Activated B cell treated with CpG ODN at 0.5 μM for 24 hours (primary cell): ENCODE measurements at regions not wholly inside any gene's neighbourhood (a gene's known extent, or its start where the extent isn't known, plus 50 kb on each side); places are given as distances from the start of the nearest gene placed in this dataset.

ENCODE experiments used
- ATAC-seq: fragments of 200-7000 bp; cut with Tn5 transposase; one replicate; pipeline ENCODE4 v1.10.0; 2021; ENCODE audit warnings: low read depth, mild to moderate bottlenecking, moderate library complexity
- CTCF ChIA-PET: fragments of 350-600 bp; sonication (Branson Sonifier 250); formaldehyde crosslinking; loops from one replicate; lab custom pipeline; 2021; ENCODE audit warnings: antibody characterized with exemption; lab: Charles Lee
- POLR2A ChIA-PET: fragments of 350-600 bp; sonication (Branson Sonifier 250); formaldehyde crosslinking; loops from one replicate; lab custom pipeline; 2021; ENCODE audit warnings: antibody characterized with exemption; lab: Charles Lee
- DNase-seq: peaks from one replicate; pipeline ENCODE4 v3.0.0; 2022
- H3K27ac Mint-ChIP-seq: one replicate; pipeline ENCODE4 v1.8.0; 2020; ENCODE audit warnings: mixed read lengths
- H3K27me3 Mint-ChIP-seq: one replicate; pipeline ENCODE4 v1.8.0; 2021; ENCODE audit warnings: mixed read lengths
- H3K36me3 Mint-ChIP-seq: one replicate; pipeline ENCODE4 v1.8.0; 2021; ENCODE audit warnings: low read depth, mixed read lengths
- H3K4me1 Mint-ChIP-seq: one replicate; pipeline ENCODE4 v1.8.0; 2021; ENCODE audit warnings: mixed read lengths
- H3K4me3 Mint-ChIP-seq: one replicate; pipeline ENCODE4 v1.8.0; 2020; ENCODE audit warnings: mild to moderate bottlenecking, mixed read lengths
- H3K9me3 Mint-ChIP-seq: one replicate; pipeline ENCODE4 v1.8.0; 2020; ENCODE audit warnings: mixed read lengths
- CTCF ChIP-seq: fragments of 200-600 bp; IDR thresholded peaks from one replicate; pipeline ENCODE4 v1.8.0; 2022; ENCODE audit warnings: antibody characterized with exemption, mild to moderate bottlenecking
- intact Hi-C: fragments of 100-400 bp; cut with micrococcal nuclease; formaldehyde crosslinking; loops from one replicate; pipeline ENCODE4 v1.15.1; 2024

- CTCF ChIA-PET, result no interaction called here
- Mint-ChIP-seq H3K9me3 (peaks cover 3% of the 10 kb centered on the region), H3K4me3 (no peak overlapping the region), H3K4me1 (no peaks in the 10 kb centered on the region), H3K36me3 (no peaks in the 10 kb centered on the region), H3K27ac (no peak overlapping the region), H3K27me3 (peaks cover 13% of the 10 kb centered on the region)
- POLR2A ChIA-PET, result no interaction called here
- no peak for TF ChIP-seq CTCF
- no peak for DNase-seq
- intact Hi-C loops, result no loop called here
- ATAC-seq, result no peak
These were observed 264.2 kb upstream of the PREP start for GRCh38 chr6:105667056-105667455.

DNA sequence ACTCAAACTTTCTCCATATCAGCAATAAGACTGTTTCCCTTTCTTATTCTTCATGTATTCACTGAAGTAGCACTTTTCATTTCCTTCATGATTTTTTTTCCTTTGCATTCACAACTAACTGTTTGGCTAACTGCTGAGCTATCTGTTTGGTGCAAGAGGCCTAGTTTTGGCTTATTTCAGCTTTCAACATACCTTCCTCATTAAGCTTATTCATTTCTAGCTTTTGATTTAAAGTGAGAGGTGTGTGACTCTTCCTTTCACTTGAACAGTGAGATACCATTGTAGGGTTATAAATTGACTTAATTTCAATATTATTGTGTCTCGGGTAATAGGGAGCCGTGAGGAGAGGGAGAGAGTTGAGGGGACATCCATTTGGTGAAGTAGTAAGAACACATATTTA lies 262.0 kb upstream of the PREP start:
- ChIA-PET CTCF (no interaction called here), POLR2A (no interaction called here)
- H3K9me3 Mint-ChIP-seq, result no peaks in the 10 kb centered on the region
- no peaks in the 10 kb centered on the region for H3K4me1 Mint-ChIP-seq
- no peak overlapping the region for H3K27ac Mint-ChIP-seq
- no peak overlapping the region for H3K4me3 Mint-ChIP-seq
- ATAC-seq (no peak), DNase-seq (no peak)
- no peaks in the 10 kb centered on the region for H3K36me3 Mint-ChIP-seq
- intact Hi-C loops, result no loop called here
- no peak for TF ChIP-seq CTCF
- H3K27me3 Mint-ChIP-seq, result peaks cover 12% of the 10 kb centered on the region

- DNase-seq (no peak), ATAC-seq (no peak)
- POLR2A ChIA-PET, result no interaction called here
- Mint-ChIP-seq H3K4me1 (no peaks in the 10 kb centered on the region), H3K9me3 (no peaks in the 10 kb centered on the region), H3K27ac (no peak overlapping the region), H3K27me3 (peaks cover 8% of the 10 kb centered on the region), H3K4me3 (no peak overlapping the region), H3K36me3 (no peaks in the 10 kb centered on the region)
- intact Hi-C loops, result no loop called here
- CTCF ChIA-PET, result no interaction called here
- TF ChIP-seq CTCF, result no peak
These were observed 249.1 kb upstream of the PREP start for GRCh38 chr6:105651969-105652368.

GRCh38 chr6:105650347-105650746 lies 247.5 kb upstream of the PREP start:
- no peak for DNase-seq
- Mint-ChIP-seq H3K27me3 (peaks cover 4% of the 10 kb centered on the region), H3K4me3 (no peak overlapping the region), H3K36me3 (no peaks in the 10 kb centered on the region), H3K27ac (no peak overlapping the region), H3K4me1 (peaks cover 4% of the 10 kb centered on the region), H3K9me3 (no peaks in the 10 kb centered on the region)
- POLR2A ChIA-PET, result no interaction called here
- intact Hi-C loops, result no loop called here
- TF ChIP-seq CTCF, result no peak
- CTCF ChIA-PET, result no interaction called here
- no peak for ATAC-seq

GRCh38 chr6:105649192-105649591 lies 246.3 kb upstream of the PREP start:
- POLR2A ChIA-PET, result no interaction called here
- DNase-seq, result no peak

More at GRCh38 chr6:105649192-105649591, 246.3 kb upstream of the PREP start:
- no peak for TF ChIP-seq CTCF
- Mint-ChIP-seq H3K4me3 (no peak overlapping the region), H3K27me3 (no peaks in the 10 kb centered on the region), H3K27ac (no peak overlapping the region), H3K9me3 (no peaks in the 10 kb centered on the region), H3K36me3 (no peaks in the 10 kb centered on the region), H3K4me1 (peaks cover 6% of the 10 kb centered on the region)
- CTCF ChIA-PET, result interaction anchor here (0.7 kb wide), 1 partner anchor 550 kb away, joined by 3 read pairs; no protein-coding TSS in a partner anchor
- no peak for ATAC-seq
- intact Hi-C loops, result no loop called here
